Lower leg skin (tissue), 3 donors: ENCODE measurements at regions not wholly inside any gene's neighbourhood (a gene's known extent, or its start where the extent isn't known, plus 50 kb on each side); places are given as distances from the start of the nearest gene placed in this dataset.

ENCODE experiments used
- CTCF ChIP-seq, 3 donors: fragments of 450-650 bp; IDR thresholded peaks; one replicate each; pipeline ENCODE4 v1.5.1; 2016; ENCODE audit warnings: antibody characterized with exemption in 3 of 3, mild to moderate bottlenecking in 3 of 3, moderate library complexity in 2 of 3
- POLR2A ChIP-seq, 2 donors: fragments of 450-650 bp; IDR thresholded peaks; one replicate each; pipeline ENCODE4 v1.6.1; 2016 to 2017; ENCODE audit warnings: antibody characterized with exemption in 2 of 2, mild to moderate bottlenecking in 1 of 2, moderate library complexity in 1 of 2

- TF ChIP-seq CTCF (IDR thresholded peaks at IDR 0.05) (no peak), POLR2A (IDR thresholded peaks at IDR 0.05) (no peak)
Observed at GRCh38 chr4:73348185-73348584, 55.9 kb upstream of the ALB start.
